ENCODE measurements at regions not wholly inside any gene's neighbourhood (a gene's known extent, or its start where the extent isn't known, plus 50 kb on each side); places are given as distances from the start of the nearest gene placed in this dataset.

DNA sequence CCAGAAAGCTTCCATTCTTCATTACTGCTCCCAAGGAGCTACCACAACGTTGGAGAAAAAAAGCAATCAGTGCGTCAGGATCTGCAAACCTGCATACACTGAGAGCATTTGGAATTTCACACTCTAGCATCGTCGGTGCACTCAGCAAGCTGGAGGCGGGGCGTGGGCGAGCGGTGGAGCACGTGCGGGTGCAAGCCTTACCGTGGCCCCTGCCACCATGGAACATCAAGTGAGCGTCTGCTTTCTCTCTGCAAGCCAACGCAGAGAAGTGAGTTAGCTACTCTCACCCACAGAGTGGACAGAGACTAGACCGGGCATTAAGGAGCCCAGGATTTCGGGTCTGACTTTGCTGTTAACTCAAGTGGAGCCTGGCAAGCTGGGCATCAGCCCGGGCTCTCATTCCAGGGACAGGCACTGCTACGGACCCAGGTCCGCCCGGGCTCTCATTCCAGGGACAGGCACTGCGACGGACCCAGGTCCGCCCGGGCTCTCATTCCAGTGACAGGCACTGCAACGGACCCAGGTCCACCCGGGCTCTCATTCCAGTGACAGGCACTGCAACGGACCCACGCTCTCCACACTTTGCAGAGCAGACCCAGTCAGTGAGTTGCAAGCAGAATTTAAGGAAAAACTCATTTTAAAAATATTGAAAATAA is 124.1 kb upstream of the SPACA7 start (continued):
- TF ChIP-seq, protein P1, sequence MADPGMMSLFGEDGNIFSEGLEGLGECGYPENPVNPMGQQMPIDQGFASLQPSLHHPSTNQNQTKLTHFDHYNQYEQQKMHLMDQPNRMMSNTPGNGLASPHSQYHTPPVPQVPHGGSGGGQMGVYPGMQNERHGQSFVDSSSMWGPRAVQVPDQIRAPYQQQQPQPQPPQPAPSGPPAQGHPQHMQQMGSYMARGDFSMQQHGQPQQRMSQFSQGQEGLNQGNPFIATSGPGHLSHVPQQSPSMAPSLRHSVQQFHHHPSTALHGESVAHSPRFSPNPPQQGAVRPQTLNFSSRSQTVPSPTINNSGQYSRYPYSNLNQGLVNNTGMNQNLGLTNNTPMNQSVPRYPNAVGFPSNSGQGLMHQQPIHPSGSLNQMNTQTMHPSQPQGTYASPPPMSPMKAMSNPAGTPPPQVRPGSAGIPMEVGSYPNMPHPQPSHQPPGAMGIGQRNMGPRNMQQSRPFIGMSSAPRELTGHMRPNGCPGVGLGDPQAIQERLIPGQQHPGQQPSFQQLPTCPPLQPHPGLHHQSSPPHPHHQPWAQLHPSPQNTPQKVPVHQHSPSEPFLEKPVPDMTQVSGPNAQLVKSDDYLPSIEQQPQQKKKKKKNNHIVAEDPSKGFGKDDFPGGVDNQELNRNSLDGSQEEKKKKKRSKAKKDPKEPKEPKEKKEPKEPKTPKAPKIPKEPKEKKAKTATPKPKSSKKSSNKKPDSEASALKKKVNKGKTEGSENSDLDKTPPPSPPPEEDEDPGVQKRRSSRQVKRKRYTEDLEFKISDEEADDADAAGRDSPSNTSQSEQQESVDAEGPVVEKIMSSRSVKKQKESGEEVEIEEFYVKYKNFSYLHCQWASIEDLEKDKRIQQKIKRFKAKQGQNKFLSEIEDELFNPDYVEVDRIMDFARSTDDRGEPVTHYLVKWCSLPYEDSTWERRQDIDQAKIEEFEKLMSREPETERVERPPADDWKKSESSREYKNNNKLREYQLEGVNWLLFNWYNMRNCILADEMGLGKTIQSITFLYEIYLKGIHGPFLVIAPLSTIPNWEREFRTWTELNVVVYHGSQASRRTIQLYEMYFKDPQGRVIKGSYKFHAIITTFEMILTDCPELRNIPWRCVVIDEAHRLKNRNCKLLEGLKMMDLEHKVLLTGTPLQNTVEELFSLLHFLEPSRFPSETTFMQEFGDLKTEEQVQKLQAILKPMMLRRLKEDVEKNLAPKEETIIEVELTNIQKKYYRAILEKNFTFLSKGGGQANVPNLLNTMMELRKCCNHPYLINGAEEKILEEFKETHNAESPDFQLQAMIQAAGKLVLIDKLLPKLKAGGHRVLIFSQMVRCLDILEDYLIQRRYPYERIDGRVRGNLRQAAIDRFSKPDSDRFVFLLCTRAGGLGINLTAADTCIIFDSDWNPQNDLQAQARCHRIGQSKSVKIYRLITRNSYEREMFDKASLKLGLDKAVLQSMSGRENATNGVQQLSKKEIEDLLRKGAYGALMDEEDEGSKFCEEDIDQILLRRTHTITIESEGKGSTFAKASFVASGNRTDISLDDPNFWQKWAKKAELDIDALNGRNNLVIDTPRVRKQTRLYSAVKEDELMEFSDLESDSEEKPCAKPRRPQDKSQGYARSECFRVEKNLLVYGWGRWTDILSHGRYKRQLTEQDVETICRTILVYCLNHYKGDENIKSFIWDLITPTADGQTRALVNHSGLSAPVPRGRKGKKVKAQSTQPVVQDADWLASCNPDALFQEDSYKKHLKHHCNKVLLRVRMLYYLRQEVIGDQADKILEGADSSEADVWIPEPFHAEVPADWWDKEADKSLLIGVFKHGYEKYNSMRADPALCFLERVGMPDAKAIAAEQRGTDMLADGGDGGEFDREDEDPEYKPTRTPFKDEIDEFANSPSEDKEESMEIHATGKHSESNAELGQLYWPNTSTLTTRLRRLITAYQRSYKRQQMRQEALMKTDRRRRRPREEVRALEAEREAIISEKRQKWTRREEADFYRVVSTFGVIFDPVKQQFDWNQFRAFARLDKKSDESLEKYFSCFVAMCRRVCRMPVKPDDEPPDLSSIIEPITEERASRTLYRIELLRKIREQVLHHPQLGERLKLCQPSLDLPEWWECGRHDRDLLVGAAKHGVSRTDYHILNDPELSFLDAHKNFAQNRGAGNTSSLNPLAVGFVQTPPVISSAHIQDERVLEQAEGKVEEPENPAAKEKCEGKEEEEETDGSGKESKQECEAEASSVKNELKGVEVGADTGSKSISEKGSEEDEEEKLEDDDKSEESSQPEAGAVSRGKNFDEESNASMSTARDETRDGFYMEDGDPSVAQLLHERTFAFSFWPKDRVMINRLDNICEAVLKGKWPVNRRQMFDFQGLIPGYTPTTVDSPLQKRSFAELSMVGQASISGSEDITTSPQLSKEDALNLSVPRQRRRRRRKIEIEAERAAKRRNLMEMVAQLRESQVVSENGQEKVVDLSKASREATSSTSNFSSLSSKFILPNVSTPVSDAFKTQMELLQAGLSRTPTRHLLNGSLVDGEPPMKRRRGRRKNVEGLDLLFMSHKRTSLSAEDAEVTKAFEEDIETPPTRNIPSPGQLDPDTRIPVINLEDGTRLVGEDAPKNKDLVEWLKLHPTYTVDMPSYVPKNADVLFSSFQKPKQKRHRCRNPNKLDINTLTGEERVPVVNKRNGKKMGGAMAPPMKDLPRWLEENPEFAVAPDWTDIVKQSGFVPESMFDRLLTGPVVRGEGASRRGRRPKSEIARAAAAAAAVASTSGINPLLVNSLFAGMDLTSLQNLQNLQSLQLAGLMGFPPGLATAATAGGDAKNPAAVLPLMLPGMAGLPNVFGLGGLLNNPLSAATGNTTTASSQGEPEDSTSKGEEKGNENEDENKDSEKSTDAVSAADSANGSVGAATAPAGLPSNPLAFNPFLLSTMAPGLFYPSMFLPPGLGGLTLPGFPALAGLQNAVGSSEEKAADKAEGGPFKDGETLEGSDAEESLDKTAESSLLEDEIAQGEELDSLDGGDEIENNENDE (IDR thresholded peaks at IDR 0.05; ENCODE audit: insufficient replicate concordance, low read length): no peak
- TF ChIP-seq JUND (IDR thresholded peaks at IDR 0.05; ENCODE audit: low read length): no peak
- no peak for TF ChIP-seq YY1 (IDR thresholded peaks at IDR 0.05; ENCODE audit: low read depth, low read length)
